Loucy (cell line): ENCODE measurements at regions not wholly inside any gene's neighbourhood (a gene's known extent, or its start where the extent isn't known, plus 50 kb on each side); places are given as distances from the start of the nearest gene placed in this dataset.

Source experiments
- H2AFZ ChIP-seq: fragments of 200-600 bp; sonication (generic); 2 replicates; pipeline ENCODE4 v1.6.0; 2016; ENCODE audit warnings: antibody characterized with exemption, mild to moderate bottlenecking, low read length, moderate library complexity
- H3F3A ChIP-seq: fragments of 200-600 bp; 2 replicates; pipeline ENCODE4 v1.6.0; 2016; ENCODE audit warnings: antibody characterized with exemption, low read depth, mild to moderate bottlenecking
- H3K27me3 ChIP-seq: fragments of 200-600 bp; sonication (generic); 2 replicates; pipeline ENCODE4 v1.6.1; 2014; ENCODE audit warnings: low read length, mild to moderate bottlenecking; ENCODE audit not compliant: insufficient read depth, poor library complexity, severe bottlenecking
- H3K36me3 ChIP-seq: fragments of 200-600 bp; sonication (generic); 2 replicates; pipeline ENCODE4 v1.6.1; 2016; ENCODE audit warnings: low read length; ENCODE audit not compliant: insufficient read depth
- H3K4me1 ChIP-seq: fragments of 200-600 bp; sonication (generic); 2 replicates; pipeline ENCODE4 v1.5.1; 2014; ENCODE audit warnings: low read length, mild to moderate bottlenecking; ENCODE audit not compliant: insufficient read depth, poor library complexity, severe bottlenecking
- H3K4me2 ChIP-seq: fragments of 200-600 bp; sonication (generic); 2 replicates; pipeline ENCODE4 v1.6.0; 2014; ENCODE audit warnings: antibody characterized with exemption, low read length, low read depth, mild to moderate bottlenecking; ENCODE audit not compliant: poor library complexity, severe bottlenecking
- H3K4me3 ChIP-seq: fragments of 200-600 bp; sonication (generic); 2 replicates; pipeline ENCODE4 v1.5.1; 2014; ENCODE audit warnings: low read length, mild to moderate bottlenecking, mixed read lengths; ENCODE audit not compliant: poor library complexity, severe bottlenecking
- H3K79me2 ChIP-seq: fragments of 200-600 bp; sonication (generic); 2 replicates; pipeline ENCODE4 v1.6.1; 2014; ENCODE audit warnings: low read length; ENCODE audit not compliant: insufficient read depth
- H3K9ac ChIP-seq: fragments of 200-600 bp; sonication (generic); 2 replicates; pipeline ENCODE4 v1.6.0; 2014; ENCODE audit warnings: mild to moderate bottlenecking, low read depth, low read length, moderate library complexity; ENCODE audit not compliant: poor library complexity, severe bottlenecking
- H3K9me2 ChIP-seq: fragments of 200-600 bp; sonication (generic); replicated peaks from 2 replicates; pipeline ENCODE4 v1.6.1; 2016; ENCODE audit warnings: low read depth, low read length, mixed read lengths
- H3K9me3 ChIP-seq: fragments of 200-600 bp; sonication (generic); 2 replicates; pipeline ENCODE4 v1.6.1; 2014; ENCODE audit warnings: mild to moderate bottlenecking, antibody characterized with exemption, low read length, low read depth; ENCODE audit not compliant: insufficient read depth
- H4K20me1 ChIP-seq: fragments of 200-600 bp; sonication (generic); 2 replicates; pipeline ENCODE4 v1.6.0; 2014; ENCODE audit warnings: antibody characterized with exemption, low read length, mild to moderate bottlenecking; ENCODE audit not compliant: insufficient read depth, poor library complexity, severe bottlenecking
- CTCF ChIP-seq: fragments of 200-600 bp; sonication (generic); conservative IDR thresholded peaks from 2 replicates; pipeline ENCODE4 v1.5.1; 2014; ENCODE audit warnings: mild to moderate bottlenecking, antibody characterized with exemption, low read length
- EZH2phosphoT487 ChIP-seq: fragments of 200-600 bp; IDR thresholded peaks from 2 replicates; pipeline ENCODE4 v1.6.1; 2018; ENCODE audit warnings: antibody characterized with exemption, mild to moderate bottlenecking, moderate library complexity, borderline replicate concordance

- Histone ChIP-seq H3F3A (peaks cover 3% of the 10 kb centered on the region; the same call in 1 of the 2 replicates), H3K27me3 (no peaks in the 10 kb centered on the region), H3K9me3 (no peaks in the 10 kb centered on the region), H3K4me1 (peaks cover 5% of the 10 kb centered on the region), H3K9me2 (no peaks in the 10 kb centered on the region), H3K36me3 (no peaks in the 10 kb centered on the region), H3K4me3 (peak overlapping the region; percentile 79), H2AFZ (peak overlapping the region; percentile 92), H3K4me2 (peak overlapping the region; percentile 81), H4K20me1 (no peaks in the 10 kb centered on the region), H3K9ac (peak overlapping the region; percentile 76), H3K79me2 (no peaks in the 10 kb centered on the region)
- TF ChIP-seq CTCF (no peak), EZH2phosphoT487 (no peak)
Observed at GRCh38 chr4:1579901-1580691, 104.0 kb downstream of the FAM53A start.

- Histone ChIP-seq H3K4me3 (peak overlapping the region; percentile 79), H2AFZ (peak overlapping the region; percentile 92), H3K9me2 (no peaks in the 10 kb centered on the region), H3K27me3 (no peaks in the 10 kb centered on the region), H3K9ac (peak overlapping the region; percentile 76), H3K36me3 (no peaks in the 10 kb centered on the region), H3K79me2 (no peaks in the 10 kb centered on the region), H3K4me2 (peak overlapping the region; percentile 81), H3F3A (peaks cover 3% of the 10 kb centered on the region; the same call in 1 of the 2 replicates), H3K4me1 (peaks cover 5% of the 10 kb centered on the region), H4K20me1 (no peaks in the 10 kb centered on the region), H3K9me3 (no peaks in the 10 kb centered on the region)
- TF ChIP-seq CTCF = peak; percentile 53
- no peak for TF ChIP-seq EZH2phosphoT487
Observed at GRCh38 chr4:1579001-1579900, 104.9 kb downstream of the FAM53A start.

GRCh38 chr4:1578251-1578773 lies 105.8 kb downstream of the FAM53A start:
- no peak overlapping the region for H3K9ac ChIP-seq
- peaks cover 5% of the 10 kb centered on the region for H3K4me1 ChIP-seq
- no peaks in the 10 kb centered on the region for H3K36me3 ChIP-seq
- peaks cover 3% of the 10 kb centered on the region; the same call in 1 of the 2 replicates for H3F3A ChIP-seq
- no peaks in the 10 kb centered on the region for H3K79me2 ChIP-seq
- H2AFZ ChIP-seq = no peak overlapping the region
- no peaks in the 10 kb centered on the region for H3K9me3 ChIP-seq
- H3K27me3 ChIP-seq = no peaks in the 10 kb centered on the region
- H3K4me3 ChIP-seq = no peak overlapping the region
- H3K9me2 ChIP-seq = no peaks in the 10 kb centered on the region
- no peaks in the 10 kb centered on the region for H4K20me1 ChIP-seq
- TF ChIP-seq CTCF = no peak
- TF ChIP-seq EZH2phosphoT487 = no peak
- no peak overlapping the region for H3K4me2 ChIP-seq
